Breast epithelium (tissue), 3 donors: ENCODE measurements at regions not wholly inside any gene's neighbourhood (a gene's known extent, or its start where the extent isn't known, plus 50 kb on each side); places are given as distances from the start of the nearest gene placed in this dataset.

Source experiments
- CTCF ChIP-seq, 3 donors: fragments of 450-650 bp; IDR thresholded peaks; one replicate each; pipeline ENCODE4 v1.5.1; 2016 to 2017; ENCODE audit warnings: antibody characterized with exemption in 3 of 3, mild to moderate bottlenecking in 3 of 3, moderate library complexity in 3 of 3
- POLR2AphosphoS5 ChIP-seq, 3 donors: sonication (generic); formaldehyde crosslinking; IDR thresholded peaks; one replicate each; pipeline ENCODE4 v1.6.1; 2017; ENCODE audit warnings: antibody characterized with exemption in 3 of 3

GRCh38 chr2:129857200-129857599, 122.3 kb upstream of the RAB6C start:
- TF ChIP-seq CTCF (IDR thresholded peaks at IDR 0.05) (no peak), POLR2AphosphoS5 (IDR thresholded peaks at IDR 0.05) (no peak)
